ENCODE measurements at regions not wholly inside any gene's neighbourhood (a gene's known extent, or its start where the extent isn't known, plus 50 kb on each side); places are given as distances from the start of the nearest gene placed in this dataset.
A peak's percentile ranks its signal among the peaks of the same experiment; 100 is the strongest.

DNA sequence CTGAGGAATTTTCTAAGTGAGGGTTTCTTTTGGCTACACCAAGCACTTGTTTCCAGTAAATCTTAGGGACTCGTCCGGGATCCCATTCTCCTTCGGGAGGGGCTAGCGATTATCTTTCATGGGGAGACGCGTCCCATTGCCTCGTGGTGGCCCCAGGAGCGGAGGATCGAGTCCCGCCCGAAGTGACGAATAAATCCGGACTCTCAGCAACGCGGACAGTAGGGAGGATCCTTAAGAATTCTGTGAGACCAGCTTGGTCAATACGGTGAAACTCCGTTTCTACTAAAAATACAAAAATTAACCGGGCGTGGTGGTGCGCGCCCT is 69.1 kb upstream of the PRSS16 start:
- H3K4me1 ChIP-seq = peaks cover 6 to 16% (median 14%) of the 10 kb centered on the region in 4 donors
- intact Hi-C loops (cut with DNase I) = loop anchor here (5.0 kb wide), 2 partner anchors 46 to 294 kb away; partner anchors contain the start of gene ZNF184
- 4% methylated on average over 19 of the region's 21 CpGs for WGBS
- no peak for DNase-seq (ENCODE audit: extremely low spot score)
- peaks cover 0 to 8% (median 0%) of the 10 kb centered on the region in 4 donors for H3K27me3 ChIP-seq
- H3K4me3 ChIP-seq = peak overlapping the region; percentile 70 to 92 (median 78)
- TF ChIP-seq EP300 (IDR thresholded peaks at IDR 0.05) (no peak), POLR2A (IDR thresholded peaks at IDR 0.05; ENCODE audit: low read depth) (no peak)
- TF ChIP-seq, protein P1, sequence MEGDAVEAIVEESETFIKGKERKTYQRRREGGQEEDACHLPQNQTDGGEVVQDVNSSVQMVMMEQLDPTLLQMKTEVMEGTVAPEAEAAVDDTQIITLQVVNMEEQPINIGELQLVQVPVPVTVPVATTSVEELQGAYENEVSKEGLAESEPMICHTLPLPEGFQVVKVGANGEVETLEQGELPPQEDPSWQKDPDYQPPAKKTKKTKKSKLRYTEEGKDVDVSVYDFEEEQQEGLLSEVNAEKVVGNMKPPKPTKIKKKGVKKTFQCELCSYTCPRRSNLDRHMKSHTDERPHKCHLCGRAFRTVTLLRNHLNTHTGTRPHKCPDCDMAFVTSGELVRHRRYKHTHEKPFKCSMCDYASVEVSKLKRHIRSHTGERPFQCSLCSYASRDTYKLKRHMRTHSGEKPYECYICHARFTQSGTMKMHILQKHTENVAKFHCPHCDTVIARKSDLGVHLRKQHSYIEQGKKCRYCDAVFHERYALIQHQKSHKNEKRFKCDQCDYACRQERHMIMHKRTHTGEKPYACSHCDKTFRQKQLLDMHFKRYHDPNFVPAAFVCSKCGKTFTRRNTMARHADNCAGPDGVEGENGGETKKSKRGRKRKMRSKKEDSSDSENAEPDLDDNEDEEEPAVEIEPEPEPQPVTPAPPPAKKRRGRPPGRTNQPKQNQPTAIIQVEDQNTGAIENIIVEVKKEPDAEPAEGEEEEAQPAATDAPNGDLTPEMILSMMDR (IDR thresholded peaks at IDR 0.05) = peak in 1 of 3 experiments; percentile 3
- peak overlapping the region; percentile 66 to 85 (median 83) for H3K27ac ChIP-seq (replicated peaks in 1 of 4)
- no peaks in the 10 kb centered on the region for H3K36me3 ChIP-seq
- H3K9me3 ChIP-seq = no peaks in the 10 kb centered on the region

- no peaks in the 10 kb centered on the region for H3K36me3 ChIP-seq
- 34% methylated on average over 15 of the region's 15 CpGs for WGBS
These were observed 68.6 kb upstream of the PRSS16 start for GRCh38 chr6:27178860-27179259.

GRCh38 chr6:27183060-27183832 is 64.3 kb upstream of the PRSS16 start:
- 72% methylated on average over 7 of the region's 9 CpGs for whole genome bisulfite sequencing
- no peak for DNase-seq (ENCODE audit: extremely low spot score)
- H3K4me1 ChIP-seq = peaks cover 0 to 15% (median 11%) of the 10 kb centered on the region in 4 donors
- H3K36me3 ChIP-seq = no peaks in the 10 kb centered on the region
- TF ChIP-seq POLR2A (IDR thresholded peaks at IDR 0.05; ENCODE audit: low read depth) (no peak), EP300 (IDR thresholded peaks at IDR 0.05) (no peak), POLR2AphosphoS5 (IDR thresholded peaks at IDR 0.05) (no peak)
- TF ChIP-seq, protein P1 (IDR thresholded peaks at IDR 0.05) = no peak
- H3K27me3 ChIP-seq = peaks cover 0 to 28% (median 0%) of the 10 kb centered on the region in 4 donors
- no peaks in the 10 kb centered on the region for H3K9me3 ChIP-seq
- H3K27ac ChIP-seq (replicated peaks in 1 of 4) = no peak overlapping the region
- intact Hi-C loops (cut with DNase I) = loop anchor here (10.0 kb wide), 1 partner anchor 332 kb away; no protein-coding TSS in a partner anchor
- no peak overlapping the region for H3K4me3 ChIP-seq

More at GRCh38 chr6:27178860-27179259, 68.6 kb upstream of the PRSS16 start:
- no peak for TF ChIP-seq POLR2A (IDR thresholded peaks at IDR 0.05; ENCODE audit: low read depth)
- TF ChIP-seq EP300 (IDR thresholded peaks at IDR 0.05) = no peak
- TF ChIP-seq, protein P1 (IDR thresholded peaks at IDR 0.05) = no peak
- TF ChIP-seq POLR2AphosphoS5 (IDR thresholded peaks at IDR 0.05) = no peak
- H3K9me3 ChIP-seq = no peaks in the 10 kb centered on the region
- peaks cover 6 to 16% (median 14%) of the 10 kb centered on the region in 4 donors for H3K4me1 ChIP-seq
- peaks cover 0 to 13% (median 0%) of the 10 kb centered on the region in 4 donors for H3K27me3 ChIP-seq
- H3K27ac ChIP-seq (replicated peaks in 1 of 4) = no peak overlapping the region
- intact Hi-C loops (cut with DNase I) = loop anchor here (5.0 kb wide), 2 partner anchors 47 to 293 kb away; partner anchors contain the start of gene ZNF184
- no peak for DNase-seq (ENCODE audit: extremely low spot score)
- H3K4me3 ChIP-seq = peak overlapping the region; percentile 70 to 92 (median 78)

- WGBS = 23% methylated on average over 13 of the region's 13 CpGs
These were observed 60.1 kb upstream of the PRSS16 start for GRCh38 chr6:27187231-27188060.

More at GRCh38 chr6:27187231-27188060, 60.1 kb upstream of the PRSS16 start:
- TF ChIP-seq, protein P1 (IDR thresholded peaks at IDR 0.05) = no peak
- no peak for TF ChIP-seq POLR2AphosphoS5 (IDR thresholded peaks at IDR 0.05)
- TF ChIP-seq POLR2A (IDR thresholded peaks at IDR 0.05; ENCODE audit: low read depth) = no peak
- TF ChIP-seq EP300 (IDR thresholded peaks at IDR 0.05) = no peak
- peak overlapping the region; percentile 57 to 70 (median 66) for H3K4me3 ChIP-seq
- H3K4me1 ChIP-seq = peaks cover 0 to 9% (median 6%) of the 10 kb centered on the region in 4 donors
- no peaks in the 10 kb centered on the region for H3K9me3 ChIP-seq
- intact Hi-C loops (cut with DNase I) = loop anchor here (5.0 to 10.0 kb wide), 3 partner anchors 327 to 710 kb away; no protein-coding TSS in a partner anchor
- peaks cover 0 to 21% (median 0%) of the 10 kb centered on the region in 4 donors for H3K27me3 ChIP-seq
- no peaks in the 10 kb centered on the region for H3K36me3 ChIP-seq
- peak overlapping the region; percentile 76 to 82 (median 80) for H3K27ac ChIP-seq (replicated peaks in 1 of 4)
- DNase-seq (ENCODE audit: extremely low spot score) = no peak
